ENCODE measurements at regions not wholly inside any gene's neighbourhood (a gene's known extent, or its start where the extent isn't known, plus 50 kb on each side); places are given as distances from the start of the nearest gene placed in this dataset.

- DNase-seq (ENCODE audit: low spot score) (no peak), ATAC-seq (no peak)
- intact Hi-C loops (cut with DNase I), result no loop called here
Observed at GRCh38 chr3:18030371-18030870, 288.0 kb upstream of the TBC1D5 start.

GRCh38 chr3:18027161-18027939 lies 284.9 kb upstream of the TBC1D5 start:
- no peak for ATAC-seq
- no peak for DNase-seq (ENCODE audit: low spot score)
- intact Hi-C loops (cut with DNase I), result no loop called here

GRCh38 chr3:18024715-18025114 lies 282.3 kb upstream of the TBC1D5 start:
- DNase-seq (ENCODE audit: low spot score) (no peak), ATAC-seq (no peak)
- intact Hi-C loops (cut with DNase I), result no loop called here

GRCh38 chr3:18019161-18019495 lies 276.7 kb upstream of the TBC1D5 start:
- ATAC-seq, result no peak
- DNase-seq (ENCODE audit: low spot score), result no peak
- intact Hi-C loops (cut with DNase I), result no loop called here

- intact Hi-C loops (cut with DNase I), result no loop called here
- no peak for DNase-seq (ENCODE audit: low spot score)
- ATAC-seq, result no peak
Observed at GRCh38 chr3:18018491-18019160, 276.2 kb upstream of the TBC1D5 start.

- DNase-seq (ENCODE audit: low spot score), result no peak
- ATAC-seq, result no peak
- intact Hi-C loops (cut with DNase I), result no loop called here
Observed at GRCh38 chr3:18016366-18016765, 273.9 kb upstream of the TBC1D5 start.

- ATAC-seq (no peak), DNase-seq (ENCODE audit: low spot score) (no peak)
- intact Hi-C loops (cut with DNase I), result no loop called here
Observed at GRCh38 chr3:18012933-18013332, 270.5 kb upstream of the TBC1D5 start.

- DNase-seq (ENCODE audit: low spot score) (no peak), ATAC-seq (no peak)
- intact Hi-C loops (cut with DNase I), result no loop called here
Observed at GRCh38 chr3:18012436-18012835, 270.0 kb upstream of the TBC1D5 start.

- ATAC-seq (no peak), DNase-seq (ENCODE audit: low spot score) (no peak)
- intact Hi-C loops (cut with DNase I), result no loop called here
Observed at GRCh38 chr3:18011387-18011786, 269.0 kb upstream of the TBC1D5 start.

GRCh38 chr3:18010001-18010400 lies 267.6 kb upstream of the TBC1D5 start:
- intact Hi-C loops (cut with DNase I), result no loop called here
- no peak for ATAC-seq

GRCh38 chr3:18008706-18009368 lies 266.4 kb upstream of the TBC1D5 start:
- intact Hi-C loops (cut with DNase I), result no loop called here
- ATAC-seq (no peak), DNase-seq (ENCODE audit: low spot score) (no peak)

More at GRCh38 chr3:18010001-18010400, 267.6 kb upstream of the TBC1D5 start:
- no peak for DNase-seq (ENCODE audit: low spot score)

GRCh38 chr3:18007980-18008379 lies 265.5 kb upstream of the TBC1D5 start:
- intact Hi-C loops (cut with DNase I), result no loop called here
- DNase-seq (ENCODE audit: low spot score), result no peak
- no peak for ATAC-seq

GRCh38 chr3:17995769-17996168 lies 253.3 kb upstream of the TBC1D5 start:
- intact Hi-C loops (cut with DNase I), result no loop called here
- DNase-seq (ENCODE audit: low spot score), result no peak
- no peak for ATAC-seq

GRCh38 chr3:17994167-17994566 lies 251.7 kb upstream of the TBC1D5 start:
- ATAC-seq (no peak), DNase-seq (ENCODE audit: low spot score) (no peak)
- intact Hi-C loops (cut with DNase I), result no loop called here

- ATAC-seq (no peak), DNase-seq (ENCODE audit: low spot score) (no peak)
- intact Hi-C loops (cut with DNase I), result no loop called here
Observed at GRCh38 chr3:17990390-17990789, 248.0 kb upstream of the TBC1D5 start.

GRCh38 chr3:17986348-17986816 lies 244.0 kb upstream of the TBC1D5 start:
- no peak for DNase-seq (ENCODE audit: low spot score)
- intact Hi-C loops (cut with DNase I), result no loop called here
- ATAC-seq, result no peak

GRCh38 chr3:17985658-17986347 lies 243.4 kb upstream of the TBC1D5 start:
- ATAC-seq (no peak), DNase-seq (ENCODE audit: low spot score) (no peak)
- intact Hi-C loops (cut with DNase I), result no loop called here

GRCh38 chr3:17983106-17983505 lies 240.7 kb upstream of the TBC1D5 start:
- intact Hi-C loops (cut with DNase I), result no loop called here
- DNase-seq (ENCODE audit: low spot score), result no peak
- ATAC-seq, result no peak

- intact Hi-C loops (cut with DNase I), result no loop called here
- ATAC-seq (no peak), DNase-seq (ENCODE audit: low spot score) (no peak)
Observed at GRCh38 chr3:17982211-17982880, 239.9 kb upstream of the TBC1D5 start.

Data from sciatic nerve (tissue), 2 donors.